Skin epidermis (tissue), 12 donors: ENCODE measurements at regions not wholly inside any gene's neighbourhood (a gene's known extent, or its start where the extent isn't known, plus 50 kb on each side); places are given as distances from the start of the nearest gene placed in this dataset.
"Not testable (repeated sequence)": the region's sequence is repeated elsewhere in the genome, so short reads cannot be mapped to it uniquely, and the experiment has no call there.

Experiments used
- H3K27ac ChIP-seq, 21 experiments: fragments of 200-600 bp; sonication (generic) in 11 of 21; one replicate each; pipeline ENCODE4 v1.5.0; 2020; ENCODE audit warnings: mild to moderate bottlenecking in 3 of 21, inconsistent platforms in 2 of 21, moderate library complexity in 2 of 21
- H3K4me3 ChIP-seq, 7 experiments: fragments of 200-600 bp; sonication (generic) in 2 of 7; one replicate each; pipeline ENCODE4 v1.5.0; 2020; ENCODE audit warnings: inconsistent platforms in 2 of 7, mild to moderate bottlenecking in 2 of 7, moderate library complexity in 1 of 7

- no peak overlapping the region for H3K4me3 ChIP-seq
- H3K27ac ChIP-seq = no peak overlapping the region
These were observed 203.5 kb upstream of the NECTIN3 start for GRCh38 chr3:110868106-110868505.

GRCh38 chr3:110869736-110870135, 201.9 kb upstream of the NECTIN3 start:
- Histone ChIP-seq H3K27ac (no peak overlapping the region), H3K4me3 (no peak overlapping the region)

GRCh38 chr3:110871869-110872268, 199.7 kb upstream of the NECTIN3 start:
- Histone ChIP-seq H3K4me3 (no peak overlapping the region), H3K27ac (no peak overlapping the region)

- Histone ChIP-seq H3K27ac (no peak overlapping the region), H3K4me3 (no peak overlapping the region)
These were observed 192.9 kb upstream of the NECTIN3 start for GRCh38 chr3:110878692-110879091.

GRCh38 chr3:110881069-110881468, 190.5 kb upstream of the NECTIN3 start:
- no peak overlapping the region for H3K4me3 ChIP-seq
- H3K27ac ChIP-seq = no peak overlapping the region

GRCh38 chr3:110886222-110886893, 185.3 kb upstream of the NECTIN3 start:
- no peak overlapping the region for H3K27ac ChIP-seq
- no peak overlapping the region for H3K4me3 ChIP-seq

GRCh38 chr3:110887176-110887575, 184.4 kb upstream of the NECTIN3 start:
- Histone ChIP-seq H3K27ac (no peak overlapping the region), H3K4me3 (no peak overlapping the region)

- Histone ChIP-seq H3K27ac (peak overlapping the region in 2 of 21 experiments; percentile 47 to 53), H3K4me3 (peak overlapping the region in 1 of 7 experiments; percentile 32)
These were observed 182.8 kb upstream of the NECTIN3 start for GRCh38 chr3:110888625-110889375.

GRCh38 chr3:110889376-110889699, 182.3 kb upstream of the NECTIN3 start:
- H3K27ac ChIP-seq, H3K4me3 ChIP-seq: not testable (repeated sequence)

GRCh38 chr3:110894574-110894973, 177.0 kb upstream of the NECTIN3 start:
- Histone ChIP-seq H3K27ac (no peak overlapping the region), H3K4me3 (no peak overlapping the region)

GRCh38 chr3:110895054-110895453, 176.6 kb upstream of the NECTIN3 start:
- H3K27ac ChIP-seq = no peak overlapping the region
- H3K4me3 ChIP-seq = no peak overlapping the region

- no peak overlapping the region for H3K27ac ChIP-seq
- H3K4me3 ChIP-seq = no peak overlapping the region
These were observed 174.6 kb upstream of the NECTIN3 start for GRCh38 chr3:110897046-110897445.

- H3K4me3 ChIP-seq = no peak overlapping the region
These were observed 171.0 kb upstream of the NECTIN3 start for GRCh38 chr3:110900576-110900975.

GRCh38 chr3:110901536-110901935, 170.1 kb upstream of the NECTIN3 start:
- Histone ChIP-seq H3K4me3 (no peak overlapping the region), H3K27ac (no peak overlapping the region)

More at GRCh38 chr3:110900576-110900975, 171.0 kb upstream of the NECTIN3 start:
- H3K27ac ChIP-seq = no peak overlapping the region

- no peak overlapping the region for H3K27ac ChIP-seq
- H3K4me3 ChIP-seq = no peak overlapping the region
These were observed 169.0 kb upstream of the NECTIN3 start for GRCh38 chr3:110902453-110903085.

GRCh38 chr3:110903771-110904519, 167.7 kb upstream of the NECTIN3 start:
- no peak overlapping the region for H3K27ac ChIP-seq

GRCh38 chr3:110904520-110904890, 167.1 kb upstream of the NECTIN3 start:
- Histone ChIP-seq H3K4me3 (no peak overlapping the region), H3K27ac (no peak overlapping the region)

More at GRCh38 chr3:110903771-110904519, 167.7 kb upstream of the NECTIN3 start:
- no peak overlapping the region for H3K4me3 ChIP-seq

GRCh38 chr3:110905121-110905520, 166.5 kb upstream of the NECTIN3 start:
- Histone ChIP-seq H3K27ac (no peak overlapping the region), H3K4me3 (no peak overlapping the region)

GRCh38 chr3:110909839-110910238, 161.8 kb upstream of the NECTIN3 start:
- no peak overlapping the region for H3K4me3 ChIP-seq
- H3K27ac ChIP-seq = no peak overlapping the region

- Histone ChIP-seq H3K4me3 (no peak overlapping the region), H3K27ac (no peak overlapping the region)
These were observed 161.2 kb upstream of the NECTIN3 start for GRCh38 chr3:110910346-110910955.
